GM19240 (cell line): ENCODE measurements at regions not wholly inside any gene's neighbourhood (a gene's known extent, or its start where the extent isn't known, plus 50 kb on each side); places are given as distances from the start of the nearest gene placed in this dataset.
A peak's percentile ranks its signal among the peaks of the same experiment; 100 is the strongest.

Experiments used
- DNase-seq: peaks from one replicate; pipeline ENCODE4 v3.0.0; 2011; ENCODE audit warnings: low spot score; ENCODE audit not compliant: insufficient read length

GRCh38 chr11:76298255-76298654, 82.7 kb downstream of the THAP12 start:
- DNase-seq = no peak

- no peak for DNase-seq
Observed at GRCh38 chr11:76296731-76297542, 84.0 kb downstream of the THAP12 start.

GRCh38 chr11:76293189-76293631, 86.9 kb upstream of the WNT11 start:
- peak; percentile 67 for DNase-seq

- DNase-seq = no peak
Observed at GRCh38 chr11:76292583-76293188, 86.4 kb upstream of the WNT11 start.

- DNase-seq = no peak
Observed at GRCh38 chr11:76291576-76292526, 85.5 kb upstream of the WNT11 start.

- DNase-seq = no peak
Observed at GRCh38 chr11:76288166-76288980, 82.1 kb upstream of the WNT11 start.

- no peak for DNase-seq
Observed at GRCh38 chr11:76287227-76287626, 80.9 kb upstream of the WNT11 start.

GRCh38 chr11:76285397-76286104, 79.2 kb upstream of the WNT11 start:
- DNase-seq = no peak

- DNase-seq = no peak
Observed at GRCh38 chr11:76284161-76284560, 77.9 kb upstream of the WNT11 start.

GRCh38 chr11:76282811-76283595, 76.7 kb upstream of the WNT11 start:
- DNase-seq = no peak

GRCh38 chr11:76282172-76282571, 75.9 kb upstream of the WNT11 start:
- DNase-seq = no peak

- DNase-seq = no peak
Observed at GRCh38 chr11:76281558-76281906, 75.2 kb upstream of the WNT11 start.

- no peak for DNase-seq
Observed at GRCh38 chr11:76280882-76281557, 74.7 kb upstream of the WNT11 start.

- DNase-seq = no peak
Observed at GRCh38 chr11:76280151-76280881, 74.0 kb upstream of the WNT11 start.

GRCh38 chr11:76279646-76280045, 73.3 kb upstream of the WNT11 start:
- no peak for DNase-seq

GRCh38 chr11:76279038-76279437, 72.7 kb upstream of the WNT11 start:
- no peak for DNase-seq

- DNase-seq = no peak
Observed at GRCh38 chr11:76278526-76278925, 72.2 kb upstream of the WNT11 start.
